HEK293T (cell line): ENCODE measurements at regions not wholly inside any gene's neighbourhood (a gene's known extent, or its start where the extent isn't known, plus 50 kb on each side); places are given as distances from the start of the nearest gene placed in this dataset.

Experiments used
- BHLHE40 ChIP-seq: fragments of 450-650 bp; IDR thresholded peaks from 2 replicates; pipeline ENCODE4 v1.6.1; 2016; ENCODE audit warnings: mild to moderate bottlenecking, moderate library complexity, borderline replicate concordance
- FOXK2 ChIP-seq: fragments of 450-650 bp; IDR thresholded peaks from 2 replicates; pipeline ENCODE4 v1.6.1; 2016; ENCODE audit warnings: mild to moderate bottlenecking
- FOXM1 ChIP-seq: fragments of 450-650 bp; IDR thresholded peaks from 2 replicates; pipeline ENCODE4 v1.6.1; 2017; ENCODE audit warnings: mild to moderate bottlenecking, borderline replicate concordance
- L3MBTL2 ChIP-seq: fragments of 450-650 bp; conservative IDR thresholded peaks from 2 replicates; pipeline ENCODE4 v1.6.1; 2016; ENCODE audit warnings: mild to moderate bottlenecking
- LEF1 ChIP-seq: fragments of 450-650 bp; IDR thresholded peaks from 2 replicates; pipeline ENCODE4 v1.6.1; 2017; ENCODE audit warnings: mild to moderate bottlenecking, borderline replicate concordance
- SP1 ChIP-seq: fragments of 450-650 bp; IDR thresholded peaks from 2 replicates; pipeline ENCODE4 v1.6.1; 2017
- SUZ12 ChIP-seq: fragments of 450-650 bp; IDR thresholded peaks from 2 replicates; pipeline ENCODE4 v1.6.1; 2016; ENCODE audit warnings: mild to moderate bottlenecking
- TARDBP ChIP-seq: fragments of 450-650 bp; IDR thresholded peaks from 2 replicates; pipeline ENCODE4 v1.6.1; 2016
- ZNF384 ChIP-seq: fragments of 450-650 bp; IDR thresholded peaks from 2 replicates; pipeline ENCODE4 v1.6.1; 2016

- TF ChIP-seq SP1, result no peak
- no peak for TF ChIP-seq ZNF384
- TF ChIP-seq FOXM1, result no peak
- no peak for TF ChIP-seq BHLHE40
- no peak for TF ChIP-seq SUZ12
- TF ChIP-seq L3MBTL2, result no peak
- TF ChIP-seq FOXK2, result no peak
- TF ChIP-seq LEF1, result no peak
- no peak for TF ChIP-seq TARDBP
Measured at GRCh38 chr18:67367540-67367939, 149.0 kb downstream of the DSEL start.
